MM.1S (cell line): ENCODE measurements at regions not wholly inside any gene's neighbourhood (a gene's known extent, or its start where the extent isn't known, plus 50 kb on each side); places are given as distances from the start of the nearest gene placed in this dataset.

Experiments used
- CTCF ChIP-seq: fragments of 300-600 bp; sonication (generic); IDR thresholded peaks from 2 replicates; pipeline ENCODE4 v1.5.1; 2016; ENCODE audit warnings: antibody characterized with exemption, low read length, mixed read lengths
- EZH2phosphoT487 ChIP-seq: fragments of 300-600 bp; sonication (generic); IDR thresholded peaks from 2 replicates; pipeline ENCODE4 v1.6.1; 2018; ENCODE audit warnings: antibody characterized with exemption, low read length

- no peak for TF ChIP-seq CTCF
- no peak for TF ChIP-seq EZH2phosphoT487
These were observed 297.3 kb downstream of the GRB14 start for GRCh38 chr2:164323978-164324377.
